ENCODE measurements at regions not wholly inside any gene's neighbourhood (a gene's known extent, or its start where the extent isn't known, plus 50 kb on each side); places are given as distances from the start of the nearest gene placed in this dataset.

- TF ChIP-seq, protein P1, sequence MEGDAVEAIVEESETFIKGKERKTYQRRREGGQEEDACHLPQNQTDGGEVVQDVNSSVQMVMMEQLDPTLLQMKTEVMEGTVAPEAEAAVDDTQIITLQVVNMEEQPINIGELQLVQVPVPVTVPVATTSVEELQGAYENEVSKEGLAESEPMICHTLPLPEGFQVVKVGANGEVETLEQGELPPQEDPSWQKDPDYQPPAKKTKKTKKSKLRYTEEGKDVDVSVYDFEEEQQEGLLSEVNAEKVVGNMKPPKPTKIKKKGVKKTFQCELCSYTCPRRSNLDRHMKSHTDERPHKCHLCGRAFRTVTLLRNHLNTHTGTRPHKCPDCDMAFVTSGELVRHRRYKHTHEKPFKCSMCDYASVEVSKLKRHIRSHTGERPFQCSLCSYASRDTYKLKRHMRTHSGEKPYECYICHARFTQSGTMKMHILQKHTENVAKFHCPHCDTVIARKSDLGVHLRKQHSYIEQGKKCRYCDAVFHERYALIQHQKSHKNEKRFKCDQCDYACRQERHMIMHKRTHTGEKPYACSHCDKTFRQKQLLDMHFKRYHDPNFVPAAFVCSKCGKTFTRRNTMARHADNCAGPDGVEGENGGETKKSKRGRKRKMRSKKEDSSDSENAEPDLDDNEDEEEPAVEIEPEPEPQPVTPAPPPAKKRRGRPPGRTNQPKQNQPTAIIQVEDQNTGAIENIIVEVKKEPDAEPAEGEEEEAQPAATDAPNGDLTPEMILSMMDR (IDR thresholded peaks at IDR 0.05): no peak
- TF ChIP-seq POLR2A (IDR thresholded peaks at IDR 0.05): no peak
These were observed 177.8 kb upstream of the PITX1 start for GRCh38 chr5:135211791-135212190.

All from lower leg skin (tissue), 3 donors.